GM18873 (cell line): ENCODE measurements at regions not wholly inside any gene's neighbourhood (a gene's known extent, or its start where the extent isn't known, plus 50 kb on each side); places are given as distances from the start of the nearest gene placed in this dataset.

Source experiments
- ATAC-seq: cut with Tn5 transposase; IDR thresholded peaks from one replicate; pipeline ENCODE4 v1.9.1; 2021; ENCODE audit warnings: mild to moderate bottlenecking, moderate library complexity, moderate number of reproducible peaks; ENCODE audit not compliant: unreplicated experiment, low FRiP score

DNA sequence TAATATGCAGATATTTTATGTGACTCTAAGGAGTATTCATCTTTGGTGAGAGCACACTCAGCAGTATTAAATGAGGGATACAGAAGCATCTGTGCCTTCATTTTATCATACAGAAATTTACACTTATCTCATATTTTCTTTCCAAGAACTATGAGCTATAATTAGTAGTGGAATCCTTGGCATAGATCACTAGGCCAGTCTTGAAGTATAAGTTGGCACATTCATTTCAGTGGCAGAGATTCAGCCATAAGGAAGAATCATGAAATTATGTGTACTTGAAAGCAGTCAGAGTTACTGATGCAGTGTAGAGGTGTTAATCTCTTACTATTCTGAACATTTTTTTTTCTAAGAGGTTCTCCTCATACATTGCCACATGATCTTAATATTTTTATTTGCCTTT is 393.6 kb upstream of the GOLIM4 start:
- ATAC-seq = no peak

DNA sequence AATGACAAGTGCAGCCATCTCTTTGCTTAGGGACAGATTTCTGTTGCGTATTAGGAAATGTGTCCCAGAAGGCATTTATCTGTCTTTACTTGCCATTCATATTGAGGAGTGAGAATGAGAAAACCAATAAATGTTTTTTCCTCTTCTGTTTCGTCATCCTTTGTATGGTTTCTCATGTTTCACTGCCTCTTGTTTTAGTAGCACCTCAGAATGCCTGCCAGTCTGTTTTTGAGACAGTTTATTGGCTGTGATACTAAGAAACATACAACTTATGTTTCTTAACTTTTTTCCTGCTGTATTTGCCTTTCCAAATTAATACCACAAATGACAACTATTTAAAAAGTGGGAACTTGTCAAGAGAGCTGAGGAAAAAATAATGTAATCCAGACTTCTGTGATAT is 390.2 kb upstream of the GOLIM4 start:
- ATAC-seq = no peak

- ATAC-seq = no peak
Measured at GRCh38 chr3:168476360-168476980, 380.7 kb upstream of the GOLIM4 start.

- ATAC-seq = no peak
Measured at GRCh38 chr3:168475704-168476103, 380.0 kb upstream of the GOLIM4 start.

GRCh38 chr3:168473334-168473890 is 377.7 kb upstream of the GOLIM4 start:
- ATAC-seq = no peak

DNA sequence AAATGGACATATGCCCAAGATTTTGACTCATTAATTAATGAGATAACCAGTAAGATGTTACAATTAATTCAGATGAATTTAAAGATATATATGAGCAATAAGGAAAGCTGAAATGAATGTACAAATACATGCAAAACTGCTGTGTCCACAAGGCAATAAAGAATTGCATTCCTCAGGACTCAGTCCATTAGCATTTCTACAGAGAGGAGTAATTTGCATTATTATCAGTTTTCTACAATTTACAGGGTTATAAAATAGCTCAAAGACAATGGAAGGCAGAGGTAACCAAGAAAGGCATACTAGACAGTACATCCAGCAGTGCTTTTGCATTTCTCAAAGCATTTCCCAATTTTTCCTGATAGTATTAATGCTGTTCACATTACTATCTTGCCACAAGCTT is 377.1 kb upstream of the GOLIM4 start:
- no peak for ATAC-seq

- ATAC-seq = no peak
Measured at GRCh38 chr3:168470380-168470779, 374.7 kb upstream of the GOLIM4 start.

GRCh38 chr3:168469436-168469835 is 373.7 kb upstream of the GOLIM4 start:
- no peak for ATAC-seq

DNA sequence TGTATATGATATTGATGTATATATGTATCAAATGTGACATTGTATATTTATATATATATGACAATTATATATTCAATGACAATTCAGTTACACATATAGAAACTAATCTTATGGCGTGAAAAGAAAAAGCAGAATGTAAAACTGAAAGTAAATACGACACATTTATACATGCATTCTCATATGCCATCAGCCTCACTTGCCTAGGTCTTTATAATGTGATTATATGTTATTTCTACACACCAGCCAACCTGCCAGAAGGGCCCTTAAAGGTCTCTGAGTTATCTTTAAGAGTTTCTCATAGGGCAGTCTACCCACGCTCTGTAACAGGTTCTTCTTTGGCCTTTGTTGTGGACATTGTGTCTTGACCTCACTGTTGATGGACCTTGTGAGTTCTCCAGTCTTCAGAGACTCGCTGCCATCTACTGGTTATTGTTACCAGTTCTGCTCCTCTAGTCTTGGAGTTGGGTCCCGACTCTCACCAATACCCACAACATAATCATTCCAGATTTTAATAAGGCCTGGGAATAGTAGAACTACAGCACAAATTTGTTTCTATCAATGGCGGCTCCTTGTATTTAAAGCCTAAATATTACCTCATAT is 371.5 kb upstream of the GOLIM4 start:
- peak; percentile 65 for ATAC-seq

DNA sequence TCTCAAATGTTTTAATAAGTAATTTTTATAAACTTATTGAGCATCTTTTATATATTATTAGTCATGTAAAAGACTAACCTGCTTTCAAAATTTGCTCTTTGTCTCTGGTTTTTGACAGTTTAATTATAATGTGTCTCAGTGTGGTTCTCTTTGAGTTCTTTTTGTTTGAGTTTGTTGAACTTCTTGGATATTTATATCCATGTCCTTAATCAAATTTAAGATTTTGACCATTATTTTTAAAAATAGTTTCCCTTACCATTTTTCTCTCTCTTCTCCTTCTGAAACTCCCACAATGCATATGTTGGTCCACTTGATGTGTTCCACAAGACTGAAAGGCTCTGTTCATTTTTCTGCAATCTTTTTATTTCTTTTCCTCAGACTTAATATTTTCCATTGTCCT is 366.1 kb upstream of the GOLIM4 start:
- no peak for ATAC-seq

GRCh38 chr3:168459226-168459784 is 363.6 kb upstream of the GOLIM4 start:
- no peak for ATAC-seq

GRCh38 chr3:168457954-168458539 is 362.3 kb upstream of the GOLIM4 start:
- no peak for ATAC-seq

GRCh38 chr3:168455814-168456213 is 360.1 kb upstream of the GOLIM4 start:
- ATAC-seq = no peak

GRCh38 chr3:168453623-168454022 is 357.9 kb upstream of the GOLIM4 start:
- ATAC-seq = no peak

GRCh38 chr3:168443965-168444364 is 348.2 kb upstream of the GOLIM4 start:
- ATAC-seq = no peak

DNA sequence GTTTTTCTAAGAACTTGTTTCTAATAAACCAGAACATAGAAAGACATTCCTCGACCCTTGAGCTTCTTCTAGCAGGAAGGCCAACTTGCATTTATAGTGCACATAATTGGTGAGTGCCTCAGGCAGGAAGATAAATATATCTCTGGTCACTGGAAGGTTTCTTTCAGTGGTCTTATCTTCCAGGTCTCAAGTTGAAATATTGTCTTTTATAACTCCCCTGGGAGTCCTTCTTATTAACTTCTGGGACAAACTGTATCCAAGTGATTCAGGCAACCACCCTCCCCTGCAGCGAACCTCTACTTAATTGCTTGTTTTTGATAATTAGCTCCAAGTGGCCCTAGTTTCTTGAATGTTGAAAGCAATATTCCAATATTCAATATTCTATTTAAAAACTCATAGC is 346.8 kb upstream of the GOLIM4 start:
- no peak for ATAC-seq

GRCh38 chr3:168436245-168436724 is 340.6 kb upstream of the GOLIM4 start:
- no peak for ATAC-seq

DNA sequence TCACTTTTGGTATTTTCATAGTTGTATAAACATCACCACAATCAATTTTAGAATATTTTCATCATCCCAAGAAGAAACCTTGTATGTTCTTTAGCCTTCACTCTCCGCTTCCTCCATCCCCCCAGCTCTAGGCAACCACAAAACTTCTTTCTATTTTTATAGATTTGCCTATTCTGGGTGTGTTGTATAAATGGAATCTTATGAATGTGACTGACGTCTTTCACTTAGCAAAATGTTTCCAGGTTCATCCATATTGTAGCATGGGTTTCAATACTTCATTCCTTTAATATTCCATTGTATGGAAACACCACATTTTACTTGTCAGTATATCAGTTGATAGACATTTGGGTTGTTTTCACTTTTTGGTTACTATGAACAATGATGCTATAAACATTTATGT is 335.8 kb upstream of the GOLIM4 start:
- ATAC-seq = no peak

GRCh38 chr3:168427835-168428475 is 332.2 kb upstream of the GOLIM4 start:
- no peak for ATAC-seq

GRCh38 chr3:168427156-168427555 is 331.4 kb upstream of the GOLIM4 start:
- ATAC-seq = no peak
